Eye (tissue), 1 donor: ENCODE measurements at regions not wholly inside any gene's neighbourhood (a gene's known extent, or its start where the extent isn't known, plus 50 kb on each side); places are given as distances from the start of the nearest gene placed in this dataset.
"Not testable (repeated sequence)": the region's sequence is repeated elsewhere in the genome, so short reads cannot be mapped to it uniquely, and the experiment has no call there.

Source experiments
- DNase-seq: peaks from one replicate; pipeline ENCODE4 v3.0.0-alpha.2; 2015

DNA sequence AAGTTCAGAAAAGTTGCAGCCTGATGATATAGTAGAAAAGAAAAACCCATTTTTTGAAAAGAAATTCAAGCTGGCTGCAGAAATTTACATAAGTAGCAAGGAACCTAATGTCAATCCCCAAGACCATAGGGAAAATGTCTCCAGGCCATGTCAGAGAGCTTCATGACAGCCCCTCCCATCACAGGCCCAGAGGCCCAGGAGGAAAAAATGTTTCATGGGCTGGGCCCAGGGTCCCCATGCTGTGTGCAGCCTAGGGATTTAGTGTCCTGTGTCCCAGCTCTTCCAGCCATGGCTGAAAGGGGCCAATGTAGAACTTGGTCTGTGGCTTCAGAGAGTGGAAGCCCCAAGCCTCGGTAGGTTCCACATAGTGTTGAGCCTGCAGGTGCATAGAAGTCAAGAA lies 220.3 kb downstream of the CSNK1G3 start:
- no peak for DNase-seq

DNA sequence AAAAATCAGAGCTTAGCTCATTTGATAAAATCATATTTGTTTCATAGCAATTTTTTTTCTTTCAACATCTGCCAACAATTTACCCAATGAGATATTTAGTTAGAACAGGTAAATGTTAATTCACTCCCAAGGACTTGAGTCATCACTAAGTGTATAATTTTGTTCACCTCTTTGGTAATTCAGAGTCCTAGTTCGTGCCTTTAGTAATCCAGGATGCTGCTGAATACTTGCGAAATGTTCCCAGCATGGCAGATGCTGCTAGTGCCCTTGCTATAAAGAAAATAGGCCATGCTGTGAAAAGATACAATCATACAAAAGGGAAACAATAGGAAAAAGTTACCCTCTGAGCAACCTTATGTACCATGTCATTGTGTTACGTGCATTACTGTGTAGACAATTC lies 210.5 kb downstream of the CSNK1G3 start:
- no peak for DNase-seq

- no peak for DNase-seq
Measured at GRCh38 chr5:123721675-123722276, 209.8 kb downstream of the CSNK1G3 start.

- DNase-seq = no peak
Measured at GRCh38 chr5:123720955-123721354, 209.0 kb downstream of the CSNK1G3 start.

DNA sequence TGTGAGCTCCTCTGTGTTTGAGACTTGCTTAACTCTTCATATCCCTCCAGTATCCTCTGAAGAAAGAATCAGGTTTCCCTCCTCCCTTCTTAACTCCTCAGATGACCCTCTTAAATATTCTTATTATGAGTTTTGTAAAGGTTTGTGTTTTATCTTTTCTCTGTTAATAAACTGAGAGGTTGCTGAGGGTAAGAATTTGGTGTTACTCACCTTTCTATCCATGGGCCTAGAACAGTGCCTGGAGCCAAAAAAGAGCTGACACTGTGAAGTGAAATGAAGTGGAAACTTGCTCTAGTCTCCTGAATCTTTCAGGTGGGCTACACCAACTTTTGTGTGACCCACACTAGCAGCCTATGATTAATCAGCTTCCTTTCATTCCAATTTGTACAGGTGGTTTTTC lies 208.4 kb downstream of the CSNK1G3 start:
- DNase-seq = no peak

DNA sequence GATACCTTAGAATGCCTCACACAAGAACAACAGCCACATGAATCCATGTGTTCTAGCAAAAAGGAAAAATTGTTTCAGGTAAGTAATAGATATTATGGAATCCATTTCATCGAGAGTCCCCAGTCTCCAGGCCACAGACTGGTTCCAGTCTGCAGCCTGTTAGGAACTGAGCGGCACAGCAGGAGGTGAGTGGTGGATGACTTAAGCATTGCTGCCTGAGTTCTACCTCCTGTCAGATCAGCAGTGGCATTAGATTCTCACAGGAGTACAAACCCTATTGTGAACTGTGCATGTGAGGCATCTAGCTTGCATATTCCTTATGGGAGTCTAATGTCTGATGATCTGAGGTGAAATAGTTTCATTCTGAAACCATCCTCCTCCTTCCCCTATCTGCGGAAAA lies 207.0 kb downstream of the CSNK1G3 start:
- no peak for DNase-seq

DNA sequence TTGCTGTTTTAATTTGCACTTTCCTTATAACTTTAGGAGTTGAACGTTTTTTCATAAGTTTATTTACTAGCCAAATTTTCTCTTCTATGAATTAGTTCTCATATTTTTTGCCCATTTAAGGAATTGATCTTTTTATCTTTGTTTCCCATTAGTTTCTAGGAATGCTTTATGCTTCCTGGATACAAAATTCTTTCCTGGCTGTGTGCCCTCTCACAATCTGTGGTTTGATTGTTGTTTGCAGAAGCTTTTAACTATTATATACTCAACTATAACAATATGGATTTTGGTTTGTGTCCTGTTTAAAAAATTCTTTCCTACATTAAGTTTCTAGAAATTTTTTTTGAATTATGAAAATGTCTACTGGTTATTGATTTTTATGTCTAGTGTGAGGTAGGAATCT lies 206.3 kb downstream of the CSNK1G3 start:
- DNase-seq = no peak

DNA sequence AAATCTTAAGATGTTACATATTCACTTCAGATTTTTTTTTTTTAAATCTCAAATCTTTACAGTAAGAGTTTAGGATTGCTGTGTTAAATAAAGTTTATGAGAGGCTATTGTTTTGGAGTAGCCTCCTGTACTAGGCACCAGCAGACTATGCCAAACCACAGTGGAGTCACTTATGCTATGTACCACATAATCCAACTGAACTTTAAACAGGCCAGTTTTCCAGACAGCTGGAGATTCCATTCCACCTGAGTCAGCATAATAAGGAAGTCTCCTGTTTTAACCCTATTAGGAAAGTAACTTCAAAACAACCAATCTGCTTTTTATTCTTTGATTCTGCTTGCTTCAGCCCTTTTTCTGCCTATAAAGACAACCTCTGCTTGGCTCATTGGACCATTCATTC lies 205.2 kb downstream of the CSNK1G3 start:
- DNase-seq = no peak

DNA sequence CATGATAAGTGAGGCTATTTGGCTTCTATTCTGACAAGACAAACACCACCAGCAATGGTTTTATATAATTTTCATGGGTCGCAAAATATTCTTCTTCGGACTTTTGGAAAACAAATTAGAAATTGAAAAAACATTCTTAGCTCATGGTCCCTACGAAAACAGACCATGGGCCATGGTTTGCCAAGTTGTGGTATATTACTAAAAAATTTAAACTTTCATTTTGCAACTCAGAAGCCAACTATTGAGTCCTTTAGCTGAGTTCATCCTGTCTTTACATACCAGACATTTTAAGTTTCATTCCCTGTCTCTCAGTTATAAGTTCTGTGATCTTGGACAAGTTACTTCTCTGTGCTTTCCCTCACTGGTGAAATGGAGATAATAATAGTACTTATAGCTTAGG lies 198.1 kb downstream of the CSNK1G3 start:
- no peak for DNase-seq

DNA sequence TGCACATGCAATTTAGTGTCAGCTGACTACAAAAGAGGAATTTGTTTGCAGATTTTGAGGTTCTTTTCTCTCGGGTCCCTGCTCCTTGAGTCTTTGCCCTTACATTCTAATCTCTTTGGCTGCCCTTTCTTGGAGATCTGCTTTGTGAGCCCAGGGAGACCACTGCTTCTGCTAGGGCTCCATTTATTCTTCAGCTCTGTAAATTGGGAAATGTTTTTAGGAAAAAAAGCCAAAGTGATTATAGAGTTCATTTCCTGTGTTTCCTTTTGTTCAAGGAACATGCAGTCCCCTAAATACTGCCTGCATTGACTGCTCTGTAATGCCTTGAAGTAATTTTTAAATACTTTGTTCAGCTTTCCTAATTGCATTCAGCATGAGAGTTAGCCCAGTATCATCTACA lies 197.4 kb downstream of the CSNK1G3 start:
- DNase-seq = no peak

DNA sequence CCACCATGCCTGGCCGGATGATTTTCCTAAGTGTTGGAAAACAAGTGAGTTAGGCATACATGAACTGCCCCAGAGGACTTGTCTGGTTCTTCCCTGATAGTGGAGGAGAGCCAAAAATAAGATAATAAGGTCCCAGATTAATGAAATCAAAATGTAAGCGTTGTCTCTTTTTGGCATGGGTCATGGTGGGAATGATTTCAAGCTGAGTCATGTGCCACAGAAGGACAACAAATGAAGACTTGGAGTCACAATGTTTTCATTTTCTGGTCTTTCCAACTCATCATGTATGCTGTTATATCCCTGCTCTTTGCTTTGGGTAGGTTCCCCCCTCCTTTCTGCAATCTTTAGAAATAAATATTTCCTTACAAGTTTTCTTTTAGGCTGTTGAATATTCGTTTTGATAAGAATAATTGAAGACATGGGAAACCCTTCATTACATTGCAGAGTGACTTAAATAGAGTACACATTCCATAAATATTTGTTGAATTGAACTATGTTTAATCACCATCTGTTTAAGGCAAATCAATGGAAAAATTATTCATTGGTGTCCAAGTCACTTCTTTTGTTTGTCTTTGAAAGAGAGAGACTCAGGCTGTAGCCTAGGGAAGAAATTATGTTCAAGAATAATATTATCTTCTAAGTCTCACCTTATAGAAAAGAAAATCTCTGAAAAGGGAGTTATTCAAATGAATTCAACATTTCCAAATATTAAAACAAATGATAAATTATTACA lies 196.3 kb downstream of the CSNK1G3 start:
- DNase-seq = peak; percentile 55

- DNase-seq = no peak
Measured at GRCh38 chr5:123706531-123706930, 194.6 kb downstream of the CSNK1G3 start.

- DNase-seq = no peak
Measured at GRCh38 chr5:123705741-123706140, 193.8 kb downstream of the CSNK1G3 start.

DNA sequence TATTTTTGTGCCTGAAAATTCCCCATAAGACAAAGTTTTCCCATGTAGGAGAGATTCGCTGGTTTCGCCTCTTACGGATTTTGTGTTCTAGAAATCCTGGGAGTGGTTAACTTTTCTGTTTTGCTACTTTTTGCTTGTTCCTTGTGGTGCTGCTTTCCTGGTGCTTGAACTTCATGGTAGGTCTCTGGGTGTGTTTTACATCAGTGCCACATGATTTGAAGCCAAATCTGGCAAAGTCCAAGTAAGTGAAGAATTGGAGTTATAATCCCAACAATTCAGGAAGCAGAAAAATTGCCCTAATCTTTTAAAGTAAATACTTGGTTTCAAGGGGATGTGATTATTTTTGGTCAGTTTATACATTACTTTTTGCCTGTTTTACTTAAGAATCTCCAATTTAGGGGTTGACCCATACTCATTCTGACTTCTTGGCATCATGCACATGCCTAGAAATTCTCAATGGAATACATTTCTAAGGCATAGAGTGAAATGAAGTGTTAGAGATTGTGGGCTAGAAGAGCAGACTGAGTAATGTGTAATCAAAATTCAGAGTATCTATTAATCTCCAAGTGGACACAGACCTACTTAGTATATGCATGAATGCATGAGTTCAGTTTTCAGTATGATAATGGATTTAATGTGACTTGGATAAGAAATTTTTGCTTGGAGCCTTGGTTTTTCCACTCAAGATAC lies 189.7 kb downstream of the CSNK1G3 start:
- no peak for DNase-seq

- DNase-seq = peak; percentile 25
Measured at GRCh38 chr5:123700624-123701287, 188.8 kb downstream of the CSNK1G3 start.

DNA sequence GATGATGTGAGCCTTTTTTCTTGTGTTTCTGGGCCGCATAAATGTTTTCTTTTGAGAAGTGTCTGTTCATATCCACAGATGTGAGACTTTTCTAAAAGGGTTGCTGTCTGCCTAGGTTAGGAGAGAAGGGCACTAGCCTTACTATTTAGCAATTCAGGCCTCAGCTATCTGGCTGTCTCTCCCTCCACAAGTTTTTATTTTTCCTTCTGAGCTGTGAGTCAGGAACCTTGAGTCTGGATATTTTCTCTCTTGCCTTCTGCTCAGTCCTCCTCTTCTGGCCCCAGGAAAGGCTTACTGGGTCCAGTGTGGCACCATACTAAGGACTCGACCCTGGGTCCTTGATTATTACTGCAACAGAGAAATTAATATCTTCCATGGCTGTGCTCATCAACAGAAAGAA lies 187.6 kb downstream of the CSNK1G3 start:
- DNase-seq = no peak

GRCh38 chr5:123698937-123699336 lies 187.0 kb downstream of the CSNK1G3 start:
- not testable (repeated sequence) for DNase-seq

GRCh38 chr5:123696921-123697341 lies 185.0 kb downstream of the CSNK1G3 start:
- peak; percentile 40 for DNase-seq

- no peak for DNase-seq
Measured at GRCh38 chr5:123690821-123691220, 178.8 kb downstream of the CSNK1G3 start.

DNA sequence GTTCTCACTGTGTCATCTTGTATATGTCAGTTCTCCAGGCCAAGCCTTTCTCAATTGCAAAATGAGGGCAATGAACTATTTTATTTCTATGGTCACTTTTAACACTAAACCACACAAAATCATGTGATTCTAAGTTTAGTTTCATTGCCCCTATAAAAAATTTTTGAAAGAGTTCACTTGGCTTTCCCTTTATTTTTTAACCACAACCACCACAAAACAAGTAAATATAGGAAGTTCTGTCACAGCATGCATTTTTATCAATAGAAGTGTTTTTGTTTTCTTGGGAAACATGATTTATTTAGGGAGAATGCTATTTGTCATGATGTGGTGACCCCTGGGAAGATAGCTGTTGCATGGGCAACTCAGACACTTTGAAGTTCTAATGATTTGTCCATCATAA lies 169.1 kb downstream of the CSNK1G3 start:
- no peak for DNase-seq

DNA sequence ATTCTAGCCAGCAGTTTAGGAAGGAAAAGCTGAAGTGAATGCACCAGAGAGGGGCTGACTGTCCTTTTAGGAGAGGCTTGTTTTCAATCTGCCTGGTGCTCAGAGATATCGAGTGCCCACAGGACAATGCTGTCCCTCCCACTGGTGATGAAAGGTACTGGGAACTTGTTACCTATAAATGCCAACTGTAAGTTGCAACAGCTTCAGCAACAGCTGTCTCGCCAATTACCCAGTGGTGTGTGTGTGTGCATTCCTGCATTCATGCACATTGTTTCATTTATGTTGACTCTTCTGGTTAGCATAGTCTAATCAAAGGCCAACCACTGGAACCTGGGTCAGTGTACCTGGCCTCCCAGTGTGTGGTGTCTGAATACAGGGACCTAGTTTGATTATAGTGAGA lies 161.1 kb downstream of the CSNK1G3 start:
- DNase-seq = peak; percentile 42

DNA sequence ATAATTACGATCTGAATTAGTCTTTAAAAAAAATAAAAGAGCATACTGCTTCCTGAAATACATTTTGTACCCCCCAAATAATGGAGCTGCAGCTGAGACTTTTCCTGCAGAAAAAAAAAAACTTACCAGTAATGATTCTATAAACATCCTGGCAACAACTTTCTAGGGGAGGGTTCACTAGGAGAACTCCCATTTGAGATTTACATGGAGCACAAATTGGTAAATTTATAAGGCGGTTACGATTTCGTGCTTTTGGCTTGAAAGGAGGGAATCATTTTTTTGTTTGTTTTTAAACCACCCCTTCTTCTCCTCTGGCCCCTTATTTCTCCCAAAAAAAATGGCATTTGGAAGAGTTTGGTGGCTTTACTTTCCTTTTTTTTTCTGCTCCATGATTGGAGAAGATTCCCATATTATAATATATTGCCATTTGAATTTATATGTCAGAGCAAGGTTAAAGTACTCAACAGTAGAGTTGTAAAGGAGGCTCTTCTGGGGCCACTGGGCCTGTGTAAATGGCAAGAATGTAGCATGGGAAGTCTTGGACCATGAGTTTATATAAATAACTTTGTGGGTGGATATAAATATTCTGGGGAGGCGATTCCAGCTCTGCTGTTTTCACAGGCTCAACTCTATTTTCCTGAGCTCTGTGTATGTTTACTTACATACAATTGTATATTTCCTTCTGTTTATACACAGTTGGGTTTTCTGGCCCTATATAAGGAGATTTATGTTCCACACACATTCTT lies 159.9 kb downstream of the CSNK1G3 start:
- peak; percentile 20 for DNase-seq

DNA sequence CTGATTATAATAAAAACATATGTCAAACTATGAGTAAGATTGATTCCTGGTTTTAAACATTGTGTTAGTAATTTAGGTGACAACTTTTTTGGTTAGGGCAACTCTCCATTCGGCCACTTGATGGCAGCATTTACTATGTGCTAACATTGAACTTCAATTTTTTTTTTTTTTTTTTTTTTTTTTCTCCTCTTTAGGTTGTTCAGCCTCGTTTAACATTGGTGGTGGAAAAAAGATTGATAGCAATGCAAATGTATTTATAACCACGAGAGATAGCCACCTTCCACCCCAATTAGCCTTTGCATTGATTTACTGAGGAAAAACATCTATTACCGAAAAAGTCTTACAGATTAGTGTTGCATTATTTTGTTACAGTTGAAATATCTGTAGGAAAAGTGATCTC lies 159.1 kb downstream of the CSNK1G3 start:
- peak; percentile 90 for DNase-seq
